CD8-positive, alpha-beta memory T cell (primary cell): ENCODE measurements at regions not wholly inside any gene's neighbourhood (a gene's known extent, or its start where the extent isn't known, plus 50 kb on each side); places are given as distances from the start of the nearest gene placed in this dataset.

Experiments used
- CTCF ChIA-PET: fragments of 350-600 bp; sonication (Branson Sonifier 250); formaldehyde crosslinking; loops from one replicate; lab custom pipeline; 2021; ENCODE audit warnings: antibody characterized with exemption; lab: Charles Lee
- POLR2A ChIA-PET: fragments of 350-600 bp; sonication (Branson Sonifier 250); formaldehyde crosslinking; loops from one replicate; lab custom pipeline; 2021; ENCODE audit warnings: antibody characterized with exemption; lab: Charles Lee
- DNase-seq, 5 donors: peaks; one replicate each; pipeline versions ENCODE4 v3.0.0 to v3.0.0-alpha.2; 2020 to 2022; ENCODE audit warnings: mixed read lengths in 1 of 5
- H3K27ac ChIP-seq: one replicate; pipeline ENCODE4 v1.7.0; 2013; ENCODE audit warnings: low read depth, mild to moderate bottlenecking, low read length, moderate library complexity
- H3K27me3 ChIP-seq: 2 replicates; pipeline ENCODE4 v1.7.0; 2013; ENCODE audit warnings: low read length, mild to moderate bottlenecking; ENCODE audit not compliant: insufficient read depth, poor library complexity, severe bottlenecking
- H3K36me3 ChIP-seq: 2 replicates; pipeline ENCODE4 v1.7.0; 2013; ENCODE audit warnings: mild to moderate bottlenecking, low read length, moderate library complexity; ENCODE audit not compliant: insufficient read depth
- H3K4me1 ChIP-seq: 2 replicates; pipeline ENCODE4 v1.7.0; 2013; ENCODE audit warnings: mild to moderate bottlenecking, low read length, moderate library complexity; ENCODE audit not compliant: insufficient read depth
- H3K4me3 ChIP-seq: 2 replicates; pipeline ENCODE4 v1.7.0; 2013; ENCODE audit warnings: mild to moderate bottlenecking, low read length
- H3K9me3 ChIP-seq: 2 replicates; pipeline ENCODE4 v1.7.0; 2013; ENCODE audit warnings: mild to moderate bottlenecking, low read length
- H3K27ac Mint-ChIP-seq, 8 donors: one replicate each; pipeline ENCODE4 v1.8.0; 2020 to 2021; ENCODE audit warnings: mixed read lengths in 8 of 8, mild to moderate bottlenecking in 6 of 8, inconsistent platforms in 3 of 8, moderate library complexity in 3 of 8
- H3K27me3 Mint-ChIP-seq, 2 donors: one replicate each; pipeline ENCODE4 v1.8.0; 2020 to 2021; ENCODE audit warnings: mixed read lengths in 2 of 2, mild to moderate bottlenecking in 1 of 2, moderate library complexity in 1 of 2
- H3K36me3 Mint-ChIP-seq, 3 donors: one replicate each; pipeline ENCODE4 v1.8.0; 2020 to 2021; ENCODE audit warnings: mixed read lengths in 3 of 3, inconsistent platforms in 1 of 3, mild to moderate bottlenecking in 1 of 3
- H3K4me1 Mint-ChIP-seq, 3 donors: one replicate each; pipeline ENCODE4 v1.8.0; 2020 to 2021; ENCODE audit warnings: mixed read lengths in 3 of 3, inconsistent platforms in 1 of 3, mild to moderate bottlenecking in 1 of 3
- H3K4me3 Mint-ChIP-seq, 7 donors: one replicate each; pipeline ENCODE4 v1.8.0; 2020 to 2021; ENCODE audit warnings: mixed read lengths in 7 of 7, mild to moderate bottlenecking in 6 of 7, moderate library complexity in 4 of 7, inconsistent platforms in 2 of 7
- H3K9me3 Mint-ChIP-seq, 5 donors: one replicate each; pipeline ENCODE4 v1.8.0; 2020 to 2022; ENCODE audit warnings: mixed read lengths in 5 of 5, mild to moderate bottlenecking in 3 of 5, moderate library complexity in 2 of 5, inconsistent platforms in 1 of 5

DNA sequence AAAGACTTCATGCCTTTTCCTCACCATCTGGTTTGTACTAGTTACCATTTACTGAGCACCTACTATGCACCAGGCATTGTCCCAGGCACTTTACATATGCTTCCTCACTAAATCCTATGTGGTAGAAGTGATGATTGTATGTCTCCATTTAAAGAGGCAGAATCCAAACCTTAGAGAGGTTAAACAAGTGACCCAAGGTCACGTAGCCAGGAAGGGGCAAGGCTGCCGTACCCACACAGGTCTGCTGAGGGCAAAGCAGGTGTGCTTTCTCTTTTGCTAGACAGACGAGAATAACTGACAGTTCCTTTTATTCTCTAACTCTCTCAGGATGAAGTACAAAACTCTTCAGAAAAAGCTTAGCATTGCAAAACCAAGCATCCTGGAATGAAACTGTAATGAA lies 235.2 kb upstream of the SRRM4 start:
- Histone ChIP-seq H3K4me3 (no peak overlapping the region), H3K9me3 (no peaks in the 10 kb centered on the region), H3K27ac (no peak overlapping the region), H3K4me1 (no peaks in the 10 kb centered on the region), H3K36me3 (no peaks in the 10 kb centered on the region), H3K27me3 (no peaks in the 10 kb centered on the region)
- Mint-ChIP-seq H3K36me3 (no peaks in the 10 kb centered on the region), H3K4me3 (no peak overlapping the region), H3K27ac (no peak overlapping the region), H3K4me1 (no peaks in the 10 kb centered on the region), H3K9me3 (peaks cover 0 to 6% (median 2%) of the 10 kb centered on the region in 5 donors), H3K27me3 (no peaks in the 10 kb centered on the region)
- POLR2A ChIA-PET: no interaction called here
- CTCF ChIA-PET: no interaction called here
- no peak for DNase-seq

DNA sequence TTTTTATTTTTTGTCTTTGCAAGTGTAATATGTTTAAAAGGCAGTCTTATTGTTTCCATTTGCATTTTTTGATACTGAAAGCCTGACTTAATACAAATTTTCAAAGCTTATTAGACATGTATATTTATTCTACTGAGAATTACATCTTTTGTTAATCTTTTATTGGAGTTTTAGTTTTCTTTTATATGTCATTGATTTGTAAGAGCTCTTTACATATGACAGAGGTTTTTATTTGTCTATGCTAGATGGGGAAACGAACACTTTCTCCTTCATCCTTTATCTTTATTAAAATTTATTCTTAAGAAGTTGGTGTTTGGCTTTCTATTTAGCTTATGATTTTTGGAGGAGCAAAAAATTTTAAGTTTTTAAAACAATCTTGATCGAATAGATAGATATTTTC lies 234.4 kb upstream of the SRRM4 start:
- DNase-seq: no peak
- Histone ChIP-seq H3K4me1 (no peaks in the 10 kb centered on the region), H3K4me3 (no peak overlapping the region), H3K27me3 (no peaks in the 10 kb centered on the region), H3K36me3 (no peaks in the 10 kb centered on the region), H3K9me3 (no peaks in the 10 kb centered on the region), H3K27ac (no peak overlapping the region)
- CTCF ChIA-PET: no interaction called here
- Mint-ChIP-seq H3K4me3 (no peak overlapping the region), H3K27ac (no peak overlapping the region), H3K36me3 (no peaks in the 10 kb centered on the region), H3K27me3 (no peaks in the 10 kb centered on the region), H3K4me1 (no peaks in the 10 kb centered on the region), H3K9me3 (peaks cover 0 to 9% (median 3%) of the 10 kb centered on the region in 5 donors)
- POLR2A ChIA-PET: no interaction called here

DNA sequence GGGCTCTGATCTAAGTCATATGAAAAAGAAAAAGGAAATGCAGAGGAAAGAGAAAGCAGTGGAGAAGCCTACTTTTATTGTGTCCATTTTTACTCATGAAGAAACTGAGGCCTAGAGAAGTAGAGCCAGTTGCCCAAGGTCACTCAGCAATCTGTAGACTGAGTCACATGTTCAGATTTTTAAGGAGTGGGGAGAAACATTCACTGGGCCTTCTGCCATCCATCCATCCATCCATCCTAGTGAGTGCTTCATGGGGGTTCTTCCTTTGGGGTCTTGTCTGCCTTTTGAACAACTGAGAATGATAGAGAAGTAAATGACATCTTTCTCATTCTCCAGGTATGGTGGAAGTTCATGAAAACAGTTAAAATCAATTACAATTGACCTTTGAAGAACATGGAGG lies 233.6 kb upstream of the SRRM4 start:
- no peaks in the 10 kb centered on the region for H3K36me3 Mint-ChIP-seq
- no peak overlapping the region for H3K4me3 ChIP-seq
- no peak overlapping the region for H3K27ac ChIP-seq
- no peaks in the 10 kb centered on the region for H3K27me3 Mint-ChIP-seq
- no peaks in the 10 kb centered on the region for H3K4me1 ChIP-seq
- no peak for DNase-seq
- H3K4me1 Mint-ChIP-seq: no peaks in the 10 kb centered on the region
- H3K9me3 Mint-ChIP-seq: peaks cover 0 to 9% (median 5%) of the 10 kb centered on the region in 5 donors
- H3K27ac Mint-ChIP-seq: no peak overlapping the region
- no peak overlapping the region for H3K4me3 Mint-ChIP-seq
- H3K9me3 ChIP-seq: no peaks in the 10 kb centered on the region
- no peaks in the 10 kb centered on the region for H3K36me3 ChIP-seq
- no peaks in the 10 kb centered on the region for H3K27me3 ChIP-seq
- CTCF ChIA-PET: no interaction called here
- POLR2A ChIA-PET: no interaction called here

DNA sequence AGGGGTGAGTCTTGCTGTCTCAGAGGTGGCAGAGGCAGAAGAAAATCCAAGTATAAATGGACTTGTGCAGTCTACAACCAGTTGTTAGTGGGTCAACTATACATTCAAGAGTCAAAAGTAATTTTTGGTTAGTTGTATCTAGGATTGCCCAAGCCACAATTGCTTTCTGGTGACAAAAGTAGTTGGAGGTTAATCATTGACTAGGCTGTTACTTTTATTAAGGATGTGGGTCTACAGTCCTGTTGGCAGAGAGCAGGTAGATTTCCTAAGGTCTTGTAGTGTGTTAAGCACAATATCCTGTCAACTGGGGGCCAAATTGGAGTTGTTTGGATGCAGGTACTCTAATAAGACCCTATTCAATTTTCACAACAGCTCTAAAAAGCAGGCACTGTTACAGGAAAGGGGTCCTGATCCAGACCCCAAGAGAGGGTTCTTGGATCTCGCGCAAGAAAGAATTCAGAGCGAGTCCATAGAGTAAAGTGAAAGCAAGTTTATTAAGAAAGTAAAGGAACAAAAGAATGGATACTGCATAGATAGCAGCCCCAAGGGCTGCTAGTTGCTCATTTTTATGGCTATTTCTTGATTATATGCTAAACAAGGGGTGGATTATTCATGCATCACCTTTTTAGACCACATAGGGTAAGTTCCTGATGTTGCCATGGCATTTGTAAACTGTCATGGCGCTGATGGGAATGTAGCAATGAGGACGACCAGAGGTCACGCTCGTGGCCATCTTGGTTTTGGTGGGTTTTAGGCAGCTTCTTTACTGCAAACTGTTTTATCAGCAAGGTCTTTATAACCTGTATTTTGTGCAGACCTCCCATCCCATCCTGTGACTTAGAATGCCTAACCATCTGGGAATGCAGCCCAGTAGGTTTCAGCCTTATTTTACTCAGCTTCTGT lies 232.6 kb upstream of the SRRM4 start:
- Histone ChIP-seq H3K9me3 (no peaks in the 10 kb centered on the region), H3K27me3 (no peaks in the 10 kb centered on the region), H3K36me3 (no peaks in the 10 kb centered on the region), H3K4me3 (no peak overlapping the region), H3K27ac (no peak overlapping the region), H3K4me1 (no peaks in the 10 kb centered on the region)
- no peak for DNase-seq
- Mint-ChIP-seq H3K4me1 (no peaks in the 10 kb centered on the region), H3K36me3 (no peaks in the 10 kb centered on the region), H3K27ac (no peak overlapping the region), H3K27me3 (no peaks in the 10 kb centered on the region), H3K9me3 (peaks cover 0 to 9% (median 5%) of the 10 kb centered on the region in 5 donors), H3K4me3 (no peak overlapping the region)
- ChIA-PET POLR2A (no interaction called here), CTCF (no interaction called here)

DNA sequence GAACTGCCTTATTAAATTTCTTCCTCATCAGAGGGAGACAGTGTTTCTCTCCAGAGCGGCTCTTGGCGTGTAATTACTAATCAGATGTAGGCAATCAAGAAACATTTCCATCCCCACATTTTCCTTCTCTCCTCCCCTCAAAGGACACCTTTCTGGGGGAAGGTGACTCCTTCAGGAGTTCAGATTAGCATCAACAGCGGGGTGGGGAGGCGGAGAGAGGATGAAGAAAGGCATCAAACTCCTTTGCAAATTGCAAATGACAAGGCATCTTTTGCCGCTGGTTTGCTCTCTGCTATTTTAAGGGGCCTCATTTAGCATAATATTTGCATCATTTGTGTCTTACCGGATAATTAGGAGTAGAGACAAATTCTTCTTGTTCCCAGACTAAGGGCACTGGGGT lies 231.7 kb upstream of the SRRM4 start:
- CTCF ChIA-PET: no interaction called here

DNA sequence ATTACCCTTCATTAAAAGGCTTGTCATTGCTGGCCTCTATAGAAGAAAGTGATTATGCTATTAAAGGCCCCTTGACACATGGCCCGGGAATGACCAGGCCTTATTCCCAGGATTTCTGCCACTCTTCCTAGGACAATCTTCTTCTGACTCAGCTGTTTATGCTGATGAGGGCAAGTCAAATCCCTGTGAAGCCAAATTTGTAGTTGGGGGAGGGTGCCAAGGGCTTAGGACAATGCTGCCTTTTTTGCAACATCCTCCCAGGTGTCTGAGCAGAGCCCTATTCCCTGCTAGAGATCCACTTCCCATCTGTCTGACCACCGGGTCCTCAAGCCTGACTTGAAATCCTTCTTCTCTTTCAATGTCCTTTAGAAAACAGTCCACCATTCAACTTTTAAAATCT lies 230.7 kb upstream of the SRRM4 start:
- Histone ChIP-seq H3K4me3 (no peak overlapping the region), H3K9me3 (no peaks in the 10 kb centered on the region), H3K27ac (no peak overlapping the region), H3K4me1 (no peaks in the 10 kb centered on the region), H3K36me3 (no peaks in the 10 kb centered on the region), H3K27me3 (no peaks in the 10 kb centered on the region)
- POLR2A ChIA-PET: no interaction called here
- H3K27ac Mint-ChIP-seq: no peak overlapping the region
- CTCF ChIA-PET: no interaction called here
- no peak for DNase-seq
- no peaks in the 10 kb centered on the region for H3K27me3 Mint-ChIP-seq
- H3K4me3 Mint-ChIP-seq: no peak overlapping the region
- no peaks in the 10 kb centered on the region for H3K4me1 Mint-ChIP-seq
- H3K36me3 Mint-ChIP-seq: no peaks in the 10 kb centered on the region
- H3K9me3 Mint-ChIP-seq: peaks cover 0 to 9% (median 4%) of the 10 kb centered on the region in 5 donors

More for the DNA sequence above, 231.7 kb upstream of the SRRM4 start:
- Mint-ChIP-seq H3K9me3 (peaks cover 0 to 9% (median 5%) of the 10 kb centered on the region in 5 donors), H3K36me3 (no peaks in the 10 kb centered on the region), H3K27ac (no peak overlapping the region), H3K27me3 (no peaks in the 10 kb centered on the region), H3K4me3 (no peak overlapping the region), H3K4me1 (no peaks in the 10 kb centered on the region)
- no peak overlapping the region for H3K27ac ChIP-seq
- no peak overlapping the region for H3K4me3 ChIP-seq
- DNase-seq: no peak
- no peaks in the 10 kb centered on the region for H3K4me1 ChIP-seq
- no peaks in the 10 kb centered on the region for H3K27me3 ChIP-seq
- POLR2A ChIA-PET: no interaction called here
- no peaks in the 10 kb centered on the region for H3K36me3 ChIP-seq
- no peaks in the 10 kb centered on the region for H3K9me3 ChIP-seq

DNA sequence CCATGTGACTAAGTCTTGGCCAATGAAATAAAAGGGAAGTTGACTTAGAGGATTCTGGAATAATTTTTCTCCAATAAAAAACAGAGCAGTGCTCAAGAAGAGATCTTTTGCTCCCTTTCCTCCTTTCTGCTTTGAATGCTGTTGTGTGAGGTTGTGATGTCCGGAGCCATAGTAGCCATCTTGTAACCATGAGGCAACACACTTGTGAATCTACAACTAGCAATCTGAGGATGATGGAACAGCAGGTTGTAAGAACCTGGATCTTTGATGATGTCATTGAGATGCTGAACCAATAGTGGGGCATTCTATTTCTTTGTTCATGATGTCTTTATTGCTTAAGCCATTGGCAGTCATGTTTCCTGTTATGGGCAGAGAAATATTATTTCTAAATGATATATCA lies 230.0 kb upstream of the SRRM4 start:
- Histone ChIP-seq H3K4me1 (no peaks in the 10 kb centered on the region), H3K4me3 (no peak overlapping the region), H3K27ac (no peak overlapping the region), H3K36me3 (no peaks in the 10 kb centered on the region), H3K27me3 (no peaks in the 10 kb centered on the region), H3K9me3 (no peaks in the 10 kb centered on the region)
- no peaks in the 10 kb centered on the region for H3K4me1 Mint-ChIP-seq
- ChIA-PET CTCF (no interaction called here), POLR2A (no interaction called here)
- H3K27me3 Mint-ChIP-seq: no peaks in the 10 kb centered on the region
- no peaks in the 10 kb centered on the region for H3K36me3 Mint-ChIP-seq
- H3K27ac Mint-ChIP-seq: no peak overlapping the region
- H3K9me3 Mint-ChIP-seq: peaks cover 0 to 9% (median 5%) of the 10 kb centered on the region in 5 donors
- DNase-seq: no peak
- H3K4me3 Mint-ChIP-seq: no peak overlapping the region

DNA sequence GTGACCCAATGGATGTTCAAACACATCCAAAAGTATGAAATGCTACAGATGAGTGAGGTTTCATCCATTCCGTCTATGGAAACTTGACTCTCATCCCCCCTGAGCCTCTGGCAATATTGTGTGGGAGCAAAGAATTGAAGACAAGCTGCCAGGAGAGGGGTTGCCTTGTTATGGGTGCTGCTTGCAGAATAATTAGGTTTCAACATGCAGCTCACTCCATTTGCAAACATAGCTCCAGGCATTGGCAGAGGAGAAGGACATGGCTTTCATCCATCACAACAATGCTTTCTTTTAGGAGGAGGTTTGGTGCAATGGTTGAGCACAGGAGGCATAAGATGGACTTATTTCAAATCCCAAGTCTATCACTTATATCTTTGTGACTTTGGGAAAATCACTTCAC lies 220.7 kb upstream of the SRRM4 start:
- H3K4me3 Mint-ChIP-seq: no peak overlapping the region
- H3K4me1 Mint-ChIP-seq: no peaks in the 10 kb centered on the region
- peaks cover 0 to 14% (median 7%) of the 10 kb centered on the region in 5 donors for H3K9me3 Mint-ChIP-seq
- H3K36me3 Mint-ChIP-seq: no peaks in the 10 kb centered on the region
- no peak overlapping the region for H3K27ac Mint-ChIP-seq
- no peak for DNase-seq
- H3K36me3 ChIP-seq: no peaks in the 10 kb centered on the region
- no peaks in the 10 kb centered on the region for H3K4me1 ChIP-seq
- POLR2A ChIA-PET: no interaction called here
- H3K4me3 ChIP-seq: no peak overlapping the region
- H3K27ac ChIP-seq: no peak overlapping the region
- no peaks in the 10 kb centered on the region for H3K27me3 ChIP-seq
- H3K9me3 ChIP-seq: no peaks in the 10 kb centered on the region
- CTCF ChIA-PET: no interaction called here
- H3K27me3 Mint-ChIP-seq: no peaks in the 10 kb centered on the region
